ENCODE measurements at regions not wholly inside any gene's neighbourhood (a gene's known extent, or its start where the extent isn't known, plus 50 kb on each side); places are given as distances from the start of the nearest gene placed in this dataset.

DNA sequence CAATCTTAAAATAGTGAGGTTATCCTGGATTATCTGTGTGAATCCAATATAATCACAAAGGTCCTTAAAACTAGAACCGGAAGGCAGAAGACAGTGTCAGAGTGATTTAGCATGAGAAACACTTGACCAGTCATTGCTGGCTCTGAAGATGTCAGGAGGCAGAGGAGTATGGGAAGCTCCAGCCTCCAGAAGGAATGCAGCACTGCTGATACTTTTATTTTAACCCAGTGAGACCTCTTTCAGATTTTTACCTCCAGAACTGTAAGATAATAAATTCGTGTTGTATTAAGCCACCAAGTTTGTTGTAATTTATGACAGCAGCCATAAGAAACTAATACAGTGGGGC lies 134.4 kb upstream of the ZC3H12C start:
- TF ChIP-seq, protein P1, sequence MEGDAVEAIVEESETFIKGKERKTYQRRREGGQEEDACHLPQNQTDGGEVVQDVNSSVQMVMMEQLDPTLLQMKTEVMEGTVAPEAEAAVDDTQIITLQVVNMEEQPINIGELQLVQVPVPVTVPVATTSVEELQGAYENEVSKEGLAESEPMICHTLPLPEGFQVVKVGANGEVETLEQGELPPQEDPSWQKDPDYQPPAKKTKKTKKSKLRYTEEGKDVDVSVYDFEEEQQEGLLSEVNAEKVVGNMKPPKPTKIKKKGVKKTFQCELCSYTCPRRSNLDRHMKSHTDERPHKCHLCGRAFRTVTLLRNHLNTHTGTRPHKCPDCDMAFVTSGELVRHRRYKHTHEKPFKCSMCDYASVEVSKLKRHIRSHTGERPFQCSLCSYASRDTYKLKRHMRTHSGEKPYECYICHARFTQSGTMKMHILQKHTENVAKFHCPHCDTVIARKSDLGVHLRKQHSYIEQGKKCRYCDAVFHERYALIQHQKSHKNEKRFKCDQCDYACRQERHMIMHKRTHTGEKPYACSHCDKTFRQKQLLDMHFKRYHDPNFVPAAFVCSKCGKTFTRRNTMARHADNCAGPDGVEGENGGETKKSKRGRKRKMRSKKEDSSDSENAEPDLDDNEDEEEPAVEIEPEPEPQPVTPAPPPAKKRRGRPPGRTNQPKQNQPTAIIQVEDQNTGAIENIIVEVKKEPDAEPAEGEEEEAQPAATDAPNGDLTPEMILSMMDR (IDR thresholded peaks at IDR 0.05; ENCODE audit: low read length), result no peak
- TF ChIP-seq EZH2phosphoT487 (IDR thresholded peaks at IDR 0.05; ENCODE audit: low read length) (no peak), EZH2 (optimal IDR thresholded peaks at IDR 0.05; ENCODE audit: low read depth, low read length) (no peak)
